Endothelial cell of umbilical vein (primary cell): ENCODE measurements at regions not wholly inside any gene's neighbourhood (a gene's known extent, or its start where the extent isn't known, plus 50 kb on each side); places are given as distances from the start of the nearest gene placed in this dataset.

Experiments
- BruUV-seq: library from RNA; stranded (reverse); fragments of 400-500 nt; replicated peaks from 2 replicates; lab custom pipeline; 2021; lab: Mats Ljungman, UMichigan
- CTCF ChIA-PET: fragments of 300-600, 350-600 bp; sonication (Branson Sonifier 250); formaldehyde crosslinking; loops from one replicate; lab custom pipeline; 2021; ENCODE audit warnings: antibody characterized with exemption, inconsistent platforms; lab: Charles Lee
- POLR2A ChIA-PET: fragments of 300-600, 350-600 bp; sonication (Branson Sonifier 250); formaldehyde crosslinking; loops from one replicate; lab custom pipeline; 2021; ENCODE audit warnings: antibody characterized with exemption, inconsistent platforms; lab: Charles Lee
- DNase-seq: peaks from one replicate; pipeline ENCODE4 v3.0.0-alpha.2; 2011; ENCODE audit warnings: low read depth, low spot score
- FAIRE-seq: peaks from 2 replicates; lab custom pipeline; 2011; peaks lifted over from hg19 to GRCh38; lab: Jason Lieb, UNC
- H2AFZ ChIP-seq: 2 replicates; pipeline ENCODE4 v1.6.0; 2012; ENCODE audit warnings: low read depth, low read length, control low read depth, inconsistent platforms
- H3K27ac ChIP-seq: 2 replicates; pipeline ENCODE4 v1.5.1; 2011; ENCODE audit warnings: low read depth, mild to moderate bottlenecking, control low read depth, low read length, moderate library complexity; ENCODE audit not compliant: insufficient read depth
- H3K27me3 ChIP-seq, 2 experiments: 2 replicates each; pipeline versions ENCODE4 v1.6.0 to v1.6.1; 2011; ENCODE audit warnings: low read length in 2 of 2, mixed read lengths in 1 of 2; ENCODE audit not compliant: control insufficient read depth in 2 of 2, insufficient read depth in 2 of 2
- H3K36me3 ChIP-seq, 2 experiments: 2 replicates in 1 of 2; 3 replicates in 1 of 2; pipeline ENCODE4 v1.5.1; 2011; ENCODE audit warnings: low read length in 2 of 2, mild to moderate bottlenecking in 1 of 2, moderate library complexity in 1 of 2; ENCODE audit not compliant: control insufficient read depth in 2 of 2, insufficient read depth in 2 of 2; ENCODE audit errors: extremely low read depth in 1 of 2
- H3K4me1 ChIP-seq: 3 replicates; pipeline ENCODE4 v1.5.1; 2011; ENCODE audit warnings: mild to moderate bottlenecking, low read length; ENCODE audit not compliant: control insufficient read depth, insufficient read depth; ENCODE audit errors: extremely low read depth
- H3K4me2 ChIP-seq: 2 replicates; pipeline ENCODE4 v1.6.1; 2011; ENCODE audit warnings: low read length, control low read depth, mixed read lengths; ENCODE audit not compliant: insufficient read depth
- H3K4me3 ChIP-seq, 3 experiments: fragments of 200-600 bp in 1 of 3; sonication (generic), shearing (Covaris generic) in 1 of 3; replicated peaks in 1 of 3; 2 replicates each; pipeline ENCODE4 v1.5.1; 2011 to 2016; ENCODE audit warnings: control low read depth in 3 of 3, low read length in 3 of 3, mild to moderate bottlenecking in 2 of 3, inconsistent platforms in 1 of 3, low read depth in 1 of 3, moderate library complexity in 1 of 3; ENCODE audit not compliant: insufficient read depth in 1 of 3
- H3K79me2 ChIP-seq: 2 replicates; pipeline ENCODE4 v1.6.0; 2012; ENCODE audit warnings: low read length, inconsistent platforms; ENCODE audit not compliant: control insufficient read depth, insufficient read depth
- H3K9ac ChIP-seq: replicated peaks from 2 replicates; pipeline ENCODE3; 2011; ENCODE audit warnings: low read length, control low read depth; ENCODE audit not compliant: insufficient read depth; ENCODE audit errors: extremely low read depth
- H3K9me1 ChIP-seq: replicated peaks from 3 replicates; pipeline ENCODE4 v1.6.0; 2011; ENCODE audit warnings: mild to moderate bottlenecking, low read length; ENCODE audit not compliant: control insufficient read depth, insufficient read depth; ENCODE audit errors: extremely low read depth
- H3K9me3 ChIP-seq: replicated peaks from 2 replicates; pipeline ENCODE4 v1.5.1; 2012; ENCODE audit warnings: low read length, inconsistent platforms; ENCODE audit not compliant: control insufficient read depth, insufficient read depth
- H4K20me1 ChIP-seq: replicated peaks from 2 replicates; pipeline ENCODE3; 2011; ENCODE audit warnings: mild to moderate bottlenecking, low read length; ENCODE audit not compliant: control insufficient read depth, insufficient read depth; ENCODE audit errors: extremely low read depth
- CTCF ChIP-seq, 2 donors: IDR thresholded peaks; 1 replicate in 1 of 2; 2 replicates in 1 of 2; pipeline ENCODE4 v1.5.1; 2011; ENCODE audit warnings: low read length in 2 of 2, mild to moderate bottlenecking in 2 of 2, moderate library complexity in 2 of 2, control low read depth in 1 of 2, inconsistent platforms in 1 of 2, low read depth in 1 of 2; ENCODE audit not compliant: insufficient read depth in 1 of 2; ENCODE audit errors: extremely low read depth in 1 of 2
- EZH2 ChIP-seq: IDR thresholded peaks from 2 replicates; pipeline ENCODE4 v1.6.1; 2012; ENCODE audit warnings: borderline replicate concordance, low read depth, mild to moderate bottlenecking, moderate library complexity, low read length, inconsistent platforms; ENCODE audit not compliant: severe bottlenecking
- FOS ChIP-seq: IDR thresholded peaks from 2 replicates; pipeline ENCODE4 v1.6.1; 2011; ENCODE audit warnings: mild to moderate bottlenecking, low read length, moderate library complexity, borderline replicate concordance; ENCODE audit not compliant: insufficient read depth
- GATA2 ChIP-seq: IDR thresholded peaks from 2 replicates; pipeline ENCODE4 v1.7.0; 2011; ENCODE audit warnings: low read depth, mild to moderate bottlenecking, moderate library complexity, mixed read lengths, low read length; ENCODE audit not compliant: insufficient read length, insufficient read depth
- JUN ChIP-seq: IDR thresholded peaks from 2 replicates; pipeline ENCODE4 v1.6.1; 2011; ENCODE audit warnings: borderline replicate concordance, low read depth; ENCODE audit not compliant: insufficient read length, insufficient read depth
- MAX ChIP-seq: IDR thresholded peaks from 2 replicates; pipeline ENCODE4 v1.6.1; 2011; ENCODE audit not compliant: insufficient read depth, insufficient read length
- MYC ChIP-seq: IDR thresholded peaks from one replicate; pipeline ENCODE4 v1.6.1; 2011; ENCODE audit warnings: mild to moderate bottlenecking, low read depth, low read length
- POLR2A ChIP-seq: IDR thresholded peaks from 2 replicates; pipeline ENCODE4 v1.6.1; 2012; ENCODE audit warnings: low read depth, mild to moderate bottlenecking, control low read depth, low read length
- POLR2AphosphoS5 ChIP-seq: IDR thresholded peaks from 2 replicates; pipeline ENCODE4 v1.6.1; 2012; ENCODE audit warnings: low read depth, mild to moderate bottlenecking, control low read depth, low read length, moderate library complexity; ENCODE audit not compliant: insufficient read depth
- dilution Hi-C: fragments of 300-500 bp; cut with MboI; formaldehyde crosslinking; loops from one replicate; pipeline ENCODE4 v1.15.0; 2019; ENCODE audit warnings: low sequenced_read_pairs; ENCODE audit not compliant: extremely low pct_ligation_motif_present
- intact Hi-C: fragments of 100-400 bp; cut with micrococcal nuclease; formaldehyde crosslinking; loops from one replicate; pipeline ENCODE4 v1.10.0; 2022

DNA sequence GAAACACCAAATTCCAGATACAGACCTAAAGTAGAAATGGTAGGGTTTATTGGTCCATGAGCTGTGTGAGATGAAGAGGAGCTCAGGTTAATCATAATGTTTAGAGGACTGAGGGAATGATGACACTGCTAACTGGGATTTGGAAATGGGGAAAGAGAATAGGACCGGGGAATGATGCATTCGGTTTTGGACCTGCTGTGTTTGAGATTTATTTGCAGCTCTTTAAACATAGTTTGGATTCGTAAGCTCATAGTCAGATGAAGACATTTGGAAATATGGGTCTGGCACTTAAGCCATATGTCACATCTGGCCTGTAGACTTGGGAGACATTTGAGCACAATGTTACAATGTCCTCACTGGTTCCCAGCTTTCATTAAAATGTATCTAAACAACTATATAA is 127.9 kb upstream of the DUSP10 start:
- Histone ChIP-seq H3K4me1 (peaks cover 13% of the 10 kb centered on the region), H3K4me3 (no peak overlapping the region), H3K9me1 (no peaks in the 10 kb centered on the region), H3K27ac (no peak overlapping the region), H3K4me2 (no peak overlapping the region), H2AFZ (no peak overlapping the region), H3K27me3 (peaks cover 0 to 2% of the 10 kb centered on the region in 2 experiments), H4K20me1 (no peaks in the 10 kb centered on the region), H3K9me3 (no peaks in the 10 kb centered on the region), H3K9ac (no peak overlapping the region), H3K36me3 (no peaks in the 10 kb centered on the region), H3K79me2 (no peaks in the 10 kb centered on the region)
- BruUV-seq = no TSS peak
- FAIRE-seq (no peak), DNase-seq (no peak)
- ChIA-PET CTCF (no interaction called here), POLR2A (interaction anchor here (1.4 kb wide), 1 partner anchor 128 kb away, joined by 4 read pairs; the partner anchor contains the start of gene DUSP10)
- TF ChIP-seq JUN = no peak
- no peak for TF ChIP-seq MAX
- no peak for TF ChIP-seq EZH2
- no peak for TF ChIP-seq CTCF (IDR thresholded peaks at IDR 0.05; ENCODE audit: extremely low read depth in 1 of 2, insufficient read depth in 1 of 2, low read depth in 1 of 2, low read length in 2 of 2)
- no peak for TF ChIP-seq GATA2
- TF ChIP-seq POLR2A = no peak
- no peak for TF ChIP-seq POLR2AphosphoS5
- TF ChIP-seq FOS = no peak
- no peak for TF ChIP-seq MYC
- intact Hi-C loops (loop anchor here (1.0 to 5.0 kb wide), 4 partner anchors 41 to 427 kb away; partner anchors contain the start of gene DUSP10), dilution Hi-C loops (no loop called here)
